NCI-H1930 (cell line): ENCODE measurements at regions not wholly inside any gene's neighbourhood (a gene's known extent, or its start where the extent isn't known, plus 50 kb on each side); places are given as distances from the start of the nearest gene placed in this dataset.

Experiments
- DNase-seq, 2 experiments: peaks; one replicate each; lab custom pipeline; 2025; lab: John Stamatoyannopoulos, UW

DNA sequence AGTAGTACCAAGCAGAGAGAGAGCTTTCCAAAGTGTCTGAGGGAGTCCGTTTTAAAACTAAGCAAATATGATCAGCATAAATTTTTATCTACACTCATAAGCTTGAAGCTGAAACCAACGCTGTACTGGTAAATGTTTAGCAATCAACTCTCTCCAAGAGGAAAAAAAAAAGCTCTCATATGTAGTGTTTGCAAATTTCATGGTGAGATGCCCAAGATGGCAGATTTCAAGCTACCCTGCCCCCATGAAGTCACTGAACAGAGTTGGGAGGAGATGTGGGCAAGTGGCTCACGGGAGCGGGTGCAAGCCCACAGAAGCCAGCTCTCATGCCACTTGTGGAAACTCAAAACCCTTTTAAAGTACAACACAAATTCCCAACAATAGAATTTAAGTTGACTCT, 475.8 kb downstream of the BCAT1 start:
- no peak for DNase-seq

DNA sequence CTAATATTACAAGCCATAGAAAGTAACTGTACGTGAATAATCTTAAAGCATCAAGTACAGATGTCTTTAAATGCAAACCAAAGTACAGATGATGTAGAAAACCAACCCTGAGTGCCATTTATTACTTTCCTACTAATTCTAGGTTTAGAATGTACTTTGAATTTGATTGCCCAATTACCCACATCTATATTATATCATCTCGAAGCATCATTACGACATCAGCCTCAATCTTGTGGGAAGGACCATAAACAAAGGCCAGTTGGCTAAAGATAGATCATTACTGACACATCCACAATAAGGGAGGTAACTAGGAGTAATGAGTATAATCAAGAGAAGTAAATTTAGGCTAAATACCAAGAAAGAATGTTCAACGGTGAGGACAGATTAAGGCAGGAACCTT, 478.9 kb downstream of the BCAT1 start:
- no peak for DNase-seq

DNA sequence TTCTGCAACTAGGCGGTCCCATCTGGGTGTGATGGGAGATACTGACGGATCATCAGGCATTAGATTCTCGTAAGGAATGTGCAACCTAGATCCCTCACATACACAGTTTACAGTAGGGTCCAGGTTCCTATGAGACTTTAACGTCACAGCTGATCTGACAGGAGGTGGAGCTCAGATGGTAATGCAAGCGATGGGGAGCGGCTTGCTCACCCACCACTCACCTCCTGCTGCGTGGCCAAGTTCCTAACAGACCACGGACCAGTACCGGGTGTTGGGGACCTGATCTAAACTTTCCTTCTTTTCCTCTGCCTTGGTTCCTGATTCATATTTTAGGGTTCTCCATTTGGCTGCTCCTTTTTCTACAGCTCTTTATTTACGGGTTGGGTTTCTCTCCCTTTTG, 479.8 kb downstream of the BCAT1 start:
- DNase-seq = no peak

DNA sequence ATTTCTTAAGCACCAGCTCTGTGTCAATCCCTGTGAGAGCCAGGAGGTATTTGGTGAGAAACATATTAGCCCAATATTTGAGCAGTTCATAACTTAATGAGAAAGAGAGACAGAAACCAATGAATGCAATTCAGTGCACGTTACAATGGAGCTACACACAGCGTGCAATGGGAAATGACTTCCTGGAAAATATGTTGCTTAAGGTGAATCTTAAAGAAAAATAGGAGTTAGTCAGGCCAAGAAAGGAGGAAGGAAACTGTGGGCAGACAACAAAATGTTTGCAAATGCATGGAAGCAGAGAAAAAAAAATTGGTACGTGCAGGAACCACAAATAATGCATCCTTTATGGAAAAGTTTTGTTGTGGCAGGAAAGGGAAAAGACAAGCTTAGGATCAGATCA, 481.7 kb downstream of the BCAT1 start:
- no peak for DNase-seq

DNA sequence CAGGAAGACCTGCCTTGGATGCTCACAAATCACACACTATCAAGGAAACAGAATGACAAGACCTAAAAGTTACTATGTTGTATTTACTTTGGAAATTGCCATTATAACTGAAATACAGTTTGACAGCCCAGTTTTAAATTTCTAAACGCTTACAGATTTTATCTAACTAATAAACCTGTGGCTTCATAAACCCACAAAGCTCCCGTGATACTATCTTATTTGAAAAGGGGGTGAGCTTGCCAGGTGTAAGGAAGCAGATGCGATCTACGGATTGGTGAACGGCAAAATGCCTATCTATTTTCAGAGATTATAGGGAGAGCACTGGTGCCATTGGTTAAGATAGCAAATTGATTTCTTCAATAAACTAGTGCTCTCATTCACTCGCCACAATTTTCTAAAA, 485.5 kb downstream of the BCAT1 start:
- no peak for DNase-seq

DNA sequence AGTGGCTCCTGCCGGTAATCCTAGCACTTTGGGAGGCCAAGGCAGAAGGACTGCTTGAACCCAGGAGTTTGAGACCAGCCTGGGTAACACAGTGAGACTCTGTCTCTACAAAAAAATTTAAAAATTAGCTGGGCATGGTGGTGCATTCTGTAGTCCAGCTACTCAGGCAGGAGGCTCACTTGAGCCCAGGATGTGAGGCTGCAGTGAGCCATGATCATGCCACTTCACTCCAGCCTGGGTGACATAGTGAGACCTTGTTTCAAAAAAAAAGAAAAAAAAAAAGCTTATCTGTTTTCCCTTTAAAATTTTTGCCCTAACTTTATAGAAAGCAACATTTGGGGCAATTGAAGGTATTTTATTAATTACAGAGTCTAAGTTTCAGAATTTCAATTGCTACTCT, 486.0 kb downstream of the BCAT1 start:
- DNase-seq = no peak

DNA sequence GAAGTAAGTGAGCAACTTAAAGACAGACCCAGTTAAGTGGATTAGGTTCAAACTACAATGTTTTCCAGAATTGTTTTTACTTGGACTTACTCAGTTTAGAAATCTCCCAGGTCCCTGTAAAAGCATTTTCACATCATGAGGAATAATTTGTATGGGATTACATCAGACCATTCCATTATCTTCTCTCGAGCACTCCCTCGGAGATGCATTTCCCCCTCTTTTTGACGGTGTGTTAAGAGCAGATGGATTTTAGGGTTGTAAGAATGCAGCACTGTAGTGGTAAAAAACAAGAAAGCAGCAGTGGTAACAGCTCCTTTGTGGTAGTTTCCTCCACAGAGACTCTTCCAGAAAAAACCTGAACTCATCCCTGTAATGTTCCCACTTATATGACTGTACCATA, 488.4 kb downstream of the BCAT1 start:
- DNase-seq = no peak

DNA sequence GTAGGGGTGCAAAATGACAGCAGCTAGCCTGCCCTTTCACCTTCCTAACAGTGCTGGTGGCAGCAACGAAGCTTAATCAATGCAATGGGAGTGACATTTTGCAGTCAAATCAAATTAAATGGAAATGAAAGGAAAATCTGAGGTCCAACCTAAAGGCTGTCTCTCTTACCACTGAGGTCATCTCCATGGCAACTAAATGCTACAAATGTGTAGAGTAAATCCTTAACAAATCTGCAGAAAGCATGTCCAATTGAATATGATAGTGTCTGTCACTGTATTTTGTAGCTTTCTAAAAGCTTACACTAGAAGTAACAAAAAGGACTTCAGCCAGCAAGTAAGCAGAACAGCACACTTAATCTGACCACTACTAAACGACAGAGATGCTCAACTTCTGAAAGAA, 488.8 kb downstream of the BCAT1 start:
- DNase-seq = no peak

DNA sequence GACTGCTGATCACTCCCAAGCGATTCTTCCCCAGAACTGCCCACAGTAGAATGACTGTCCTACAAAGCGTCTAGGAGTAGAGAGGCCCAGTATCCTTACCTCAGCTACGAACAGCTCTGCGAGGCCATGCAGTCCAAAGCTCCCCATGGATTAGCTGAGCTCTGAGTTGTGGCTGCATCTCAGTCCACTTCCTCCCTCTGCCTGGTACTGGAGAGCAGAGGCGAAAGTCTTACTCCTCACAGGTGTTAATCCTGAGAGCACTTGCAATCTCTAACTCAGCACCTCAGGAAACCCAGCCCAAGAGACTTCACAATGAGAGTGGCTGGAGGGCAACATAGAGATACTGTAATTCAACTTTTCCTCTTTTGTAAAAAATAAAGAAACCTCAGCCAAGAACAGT, 493.1 kb downstream of the BCAT1 start:
- no peak for DNase-seq

DNA sequence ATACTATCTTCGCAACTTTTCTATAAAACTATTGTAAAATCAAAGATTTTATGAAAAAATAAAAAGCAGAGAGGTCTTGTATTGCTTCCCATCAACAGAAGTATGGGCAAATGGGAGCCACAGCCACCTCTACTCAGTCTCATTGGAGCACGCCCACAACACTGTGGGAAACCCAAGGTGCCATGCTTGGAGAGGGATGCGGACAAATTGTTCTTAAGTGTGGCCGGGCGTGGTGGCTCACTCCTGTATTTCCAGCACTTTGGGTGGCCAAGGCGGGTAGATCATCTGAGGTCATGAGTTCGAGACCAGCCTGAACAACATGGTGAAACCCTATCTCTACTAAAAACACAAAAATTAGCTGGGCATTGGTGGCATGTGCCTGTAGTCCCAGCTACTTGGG, 498.2 kb upstream of the SOX5 start:
- no peak for DNase-seq

DNA sequence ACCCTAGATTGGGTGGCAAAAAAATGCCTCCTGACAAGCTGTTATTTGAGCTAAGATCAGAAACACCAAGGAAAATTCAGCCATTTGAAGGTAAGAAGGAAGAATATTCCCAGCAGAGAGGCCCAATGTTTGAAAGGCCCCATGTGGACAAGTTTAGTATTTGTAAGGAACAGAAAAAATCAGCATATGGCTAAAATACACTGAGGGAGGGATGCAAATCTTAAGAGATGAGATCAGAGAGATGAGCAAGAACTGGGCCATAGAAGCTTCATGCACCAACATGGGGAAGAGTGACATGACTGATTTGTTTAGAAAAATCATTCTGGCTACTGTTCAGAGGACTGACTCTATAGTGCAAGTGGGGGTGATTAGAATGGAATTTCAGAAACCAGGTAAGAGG, 496.8 kb upstream of the SOX5 start:
- DNase-seq = no peak

DNA sequence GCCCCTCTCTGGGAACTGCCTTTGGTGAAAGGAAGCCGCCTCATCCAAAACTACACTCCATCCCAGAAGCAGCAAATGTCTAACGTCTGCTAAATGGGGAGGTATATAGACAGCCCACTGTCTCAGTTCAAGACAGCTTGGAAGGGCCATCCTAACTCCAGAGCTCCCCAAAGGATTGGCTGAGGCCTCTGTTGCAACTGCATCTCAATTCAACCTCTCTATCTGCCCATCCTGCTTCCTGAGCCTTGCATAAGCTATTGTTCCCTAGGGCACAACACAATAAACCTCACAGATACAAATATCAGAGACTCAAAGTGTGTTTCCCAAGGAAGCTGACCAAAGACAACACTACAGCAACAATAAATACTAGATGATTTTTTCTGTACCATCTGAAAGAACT, 495.2 kb upstream of the SOX5 start:
- DNase-seq = no peak

DNA sequence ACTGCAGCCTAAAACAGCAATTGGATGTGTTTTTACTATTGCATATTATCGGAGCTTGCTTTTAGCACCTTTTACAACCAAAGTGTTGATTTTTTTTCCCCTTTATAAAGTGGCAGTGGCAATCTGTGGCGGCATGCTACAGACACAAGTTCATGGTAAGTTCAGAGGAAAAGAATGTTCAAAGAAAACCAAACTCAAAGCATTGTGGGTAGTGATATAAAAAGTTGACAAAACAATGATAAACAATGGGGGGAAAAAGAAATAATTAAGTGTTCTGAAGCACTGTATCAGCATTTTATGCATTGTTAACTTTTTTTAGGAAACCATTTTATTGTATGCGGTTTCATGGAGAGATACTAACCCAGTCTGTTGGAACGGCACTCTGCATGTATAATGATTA, 492.0 kb upstream of the SOX5 start:
- DNase-seq = no peak

DNA sequence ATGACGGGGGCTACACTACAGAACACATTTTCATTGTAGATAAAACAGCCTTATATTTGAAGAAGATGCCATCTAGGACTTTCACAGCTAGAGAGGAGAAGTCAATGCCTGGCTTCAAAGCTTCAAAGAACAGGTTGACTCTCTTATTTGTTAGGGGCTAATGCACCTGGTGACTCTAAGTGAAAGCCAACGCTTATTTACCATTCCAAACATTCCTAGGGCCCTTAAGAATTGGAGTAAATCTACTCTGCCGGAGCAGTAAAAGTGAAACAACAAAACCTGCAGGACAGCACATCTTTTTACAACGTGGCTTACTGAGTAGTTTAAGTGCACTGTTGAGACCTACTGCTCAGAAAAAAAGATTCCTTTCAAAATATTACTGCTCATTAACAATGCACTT, 487.2 kb upstream of the SOX5 start:
- no peak for DNase-seq

DNA sequence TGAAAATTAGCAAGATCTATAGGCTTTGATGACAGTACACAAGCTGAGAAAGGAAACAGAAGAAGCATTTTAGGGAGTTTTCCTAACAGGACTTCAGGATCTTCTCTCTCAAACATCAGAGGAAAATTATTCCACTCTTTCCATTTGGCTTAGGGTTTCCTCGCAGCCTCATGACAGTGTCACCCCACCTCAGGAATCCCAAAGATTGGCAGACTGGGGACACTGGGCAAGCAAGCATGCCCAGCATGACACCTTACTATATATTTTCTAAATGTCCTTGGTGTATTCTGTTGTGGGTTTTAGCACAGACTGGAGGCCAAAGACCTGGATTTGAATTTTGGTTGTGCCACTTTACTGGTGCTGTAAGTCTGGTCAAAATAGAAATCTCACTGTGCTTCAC, 482.4 kb upstream of the SOX5 start:
- no peak for DNase-seq

DNA sequence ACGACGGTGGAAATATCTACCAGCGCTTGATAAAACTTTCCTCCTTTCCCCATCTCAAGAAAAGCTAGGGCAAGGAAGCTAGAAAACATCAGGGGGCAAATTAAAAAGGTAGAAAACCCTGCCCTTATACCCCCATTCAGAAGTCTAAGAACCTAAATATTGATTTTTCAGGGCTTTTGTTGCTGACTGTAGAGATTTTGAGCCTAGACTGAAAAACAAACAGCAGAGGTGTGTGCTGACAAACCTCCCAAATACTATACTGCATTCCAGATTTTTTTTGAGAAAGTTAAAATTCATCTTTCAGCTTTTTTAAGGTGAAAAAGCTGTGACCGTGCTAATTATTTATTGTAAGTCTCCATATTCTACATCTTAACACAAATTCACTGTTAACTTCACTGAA, 478.3 kb upstream of the SOX5 start:
- DNase-seq = no peak

DNA sequence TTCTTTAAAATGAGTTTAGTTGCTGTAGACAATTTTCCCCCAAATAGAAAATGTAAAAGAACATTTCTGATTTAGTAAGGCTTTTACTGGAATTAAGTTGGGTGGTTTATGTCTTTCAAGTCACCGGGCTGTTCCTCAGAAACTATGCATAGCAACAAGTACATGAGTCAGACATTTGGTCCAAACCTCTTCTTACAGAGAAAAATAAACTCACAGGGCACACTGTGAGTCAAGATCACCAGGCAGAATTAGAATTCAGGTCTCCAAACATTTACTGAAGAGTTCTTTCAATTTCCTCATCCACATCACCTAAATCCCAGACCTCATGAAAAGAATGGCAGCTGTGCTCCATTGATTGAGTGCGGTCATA, 476.1 kb upstream of the SOX5 start:
- DNase-seq = no peak

DNA sequence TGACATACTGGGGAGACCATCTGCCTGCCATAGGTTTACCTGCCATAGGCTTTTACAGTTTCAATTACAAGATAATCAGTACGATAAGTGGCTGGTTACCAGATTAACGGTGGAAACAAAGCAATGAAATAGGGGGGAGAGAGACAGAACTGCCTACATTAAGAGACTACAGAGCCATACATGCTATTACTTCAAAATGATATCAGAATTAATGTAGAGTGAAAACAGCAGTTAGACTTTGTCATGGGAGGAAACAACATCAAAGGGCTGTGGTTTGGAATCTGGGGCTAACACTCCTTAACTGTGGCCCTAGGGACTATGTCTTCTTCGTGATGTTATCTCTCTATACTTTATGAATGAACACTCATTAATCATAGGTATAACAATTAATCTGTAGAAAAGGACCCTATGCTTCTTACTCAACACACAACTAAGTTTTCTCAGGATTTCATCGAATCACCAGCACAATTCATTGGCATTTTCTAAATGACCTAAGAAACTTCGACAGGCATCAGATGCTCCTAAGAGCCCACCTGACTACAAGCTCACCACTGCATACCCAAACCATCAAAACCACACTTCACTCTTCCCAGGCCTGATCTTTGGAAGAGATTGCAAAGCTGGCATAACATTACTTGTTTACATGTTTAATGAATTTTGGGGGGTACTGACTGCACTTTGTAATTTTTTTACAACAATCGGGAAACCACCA, 475.6 kb upstream of the SOX5 start:
- DNase-seq = no peak

DNA sequence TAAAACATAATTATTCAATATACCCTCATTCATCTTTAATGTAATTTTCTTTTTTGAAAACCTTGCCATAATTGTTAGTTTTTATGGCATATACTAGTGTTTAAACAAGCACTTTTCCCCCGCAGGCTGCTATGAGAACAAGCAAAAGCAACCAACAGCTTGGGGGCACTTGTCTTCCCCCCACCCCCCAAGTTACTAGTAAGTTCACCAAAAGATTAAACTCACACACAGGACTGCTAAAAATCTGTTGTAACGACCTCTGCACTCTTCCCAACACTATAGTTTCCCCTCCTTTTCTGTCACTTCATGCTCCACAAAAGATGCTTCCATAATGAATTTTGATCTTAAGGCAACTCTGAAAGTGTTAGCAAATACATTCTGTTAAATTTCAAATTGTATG, 474.9 kb upstream of the SOX5 start:
- DNase-seq = no peak

DNA sequence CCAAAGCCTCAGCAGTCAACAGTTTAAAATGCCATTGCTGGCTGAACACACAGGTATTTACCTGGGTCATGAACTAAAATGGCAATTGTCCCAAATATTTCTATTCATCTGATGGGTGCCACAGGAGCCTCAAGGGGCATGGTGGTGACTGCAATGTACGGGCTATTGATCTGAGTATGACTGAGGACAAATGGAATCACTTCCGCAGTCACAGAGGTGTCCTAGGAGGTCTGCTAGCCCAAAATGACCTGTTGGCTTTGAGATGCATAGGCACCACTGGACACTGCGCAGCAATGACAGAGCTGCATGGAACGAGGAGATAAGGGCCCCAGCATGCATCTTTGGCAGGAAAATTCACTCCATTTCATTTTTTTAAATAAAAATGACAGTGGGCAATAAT, 474.1 kb upstream of the SOX5 start:
- no peak for DNase-seq

DNA sequence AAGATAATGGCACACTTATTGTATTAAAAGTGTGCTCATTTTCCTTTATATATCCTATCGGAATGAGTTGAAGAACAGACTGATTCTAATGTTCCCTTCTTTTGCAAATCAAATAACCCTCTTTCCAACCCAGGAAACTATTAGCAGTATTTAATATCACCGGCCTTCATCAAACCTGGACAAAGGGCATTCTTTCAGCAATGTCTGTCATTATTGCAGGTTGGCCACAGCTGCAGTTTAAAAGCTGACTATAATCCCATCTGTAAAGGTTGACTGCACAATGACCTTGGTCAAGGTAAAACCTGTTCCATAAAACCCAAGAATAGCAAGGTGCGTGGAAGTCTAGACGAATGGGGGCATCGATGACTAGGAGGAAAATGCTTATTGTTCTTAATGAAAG, 472.3 kb upstream of the SOX5 start:
- no peak for DNase-seq

DNA sequence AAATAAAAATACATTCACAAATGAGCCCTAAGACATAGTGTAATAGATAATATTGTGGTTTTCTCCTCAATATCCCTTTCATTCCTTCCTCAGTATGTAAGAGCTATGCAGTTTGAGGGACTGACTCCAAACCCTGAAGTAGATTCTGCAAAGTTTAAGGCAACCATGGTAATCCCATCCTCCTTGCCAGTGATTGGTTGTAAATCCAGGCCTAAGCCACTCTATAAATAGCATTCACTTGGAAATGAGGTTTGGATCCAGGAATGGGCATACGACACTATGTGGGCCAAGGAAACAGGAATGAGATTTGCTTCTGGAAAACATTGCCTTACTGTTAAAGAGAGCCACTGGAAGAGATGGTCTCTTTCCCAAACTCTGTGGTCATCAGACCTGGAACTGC, 468.7 kb upstream of the SOX5 start:
- no peak for DNase-seq

DNA sequence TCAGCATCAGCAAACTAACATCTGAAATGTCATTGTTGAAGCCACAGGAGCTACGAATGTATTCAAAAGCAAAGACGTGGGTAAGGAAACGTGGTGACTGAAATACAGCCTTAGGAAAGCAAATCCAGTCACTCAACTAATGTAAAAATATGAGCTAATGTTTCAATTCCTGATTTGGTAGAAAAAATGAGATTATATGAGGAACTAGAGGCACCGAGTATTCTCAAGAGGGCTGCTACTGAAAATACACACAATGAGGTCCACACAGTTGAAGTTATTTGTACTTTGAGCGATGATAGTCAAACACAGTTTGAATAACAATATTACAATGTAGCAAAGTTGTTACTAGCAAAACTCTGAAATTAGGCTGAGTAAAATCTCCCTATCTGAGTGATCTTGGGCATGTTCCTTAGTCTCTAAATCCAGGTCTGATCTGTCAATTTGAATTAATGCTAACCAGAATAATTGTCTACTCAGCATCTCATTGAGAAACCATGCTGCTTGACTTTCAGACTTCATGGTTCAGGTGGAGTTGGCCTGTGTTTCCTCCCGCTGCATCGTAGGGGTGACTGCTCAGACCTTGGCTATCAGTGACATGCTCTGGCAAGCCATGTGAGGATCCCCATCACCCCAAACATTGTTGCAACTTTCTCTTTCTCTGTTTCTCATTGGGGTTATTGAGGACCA, 467.1 kb upstream of the SOX5 start:
- no peak for DNase-seq

DNA sequence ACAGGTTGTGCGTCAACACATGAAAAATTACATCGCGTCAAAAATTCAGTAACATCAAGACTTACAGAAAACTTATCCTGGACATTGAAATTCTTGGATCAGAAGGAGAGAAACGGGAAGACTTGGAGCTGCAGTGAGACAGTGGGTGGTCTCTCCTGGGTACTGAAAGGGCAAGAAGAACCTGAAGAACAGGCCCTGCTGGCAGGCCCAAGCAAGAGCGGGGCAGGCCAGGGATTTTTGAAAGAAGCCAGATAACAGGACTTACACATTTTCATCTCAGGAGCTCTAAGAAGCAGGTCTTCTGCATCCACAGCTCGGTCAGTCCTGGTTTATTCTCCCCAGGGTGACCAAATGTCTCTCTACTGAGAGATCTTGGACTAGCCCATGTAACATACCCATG, 466.5 kb upstream of the SOX5 start:
- no peak for DNase-seq
